Transverse colon (tissue), 4 donors: ENCODE measurements at regions not wholly inside any gene's neighbourhood (a gene's known extent, or its start where the extent isn't known, plus 50 kb on each side); places are given as distances from the start of the nearest gene placed in this dataset.

Experiments used
- DNase-seq: peaks from one replicate; pipeline ENCODE4 v3.0.0-alpha.2; 2019
- H3K27ac ChIP-seq, 4 donors: fragments of 200-600 bp; sonication (generic); 2 replicates each; pipeline ENCODE4 v1.5.1; 2016 to 2018; ENCODE audit warnings: inconsistent platforms in 4 of 4
- H3K27me3 ChIP-seq: fragments of 200-600 bp; sonication (generic); 2 replicates; pipeline ENCODE4 v1.5.1; 2017; ENCODE audit warnings: inconsistent platforms
- H3K36me3 ChIP-seq, 4 donors: fragments of 200-600 bp; sonication (generic); 2 replicates each; pipeline ENCODE4 v1.5.1; 2017 to 2019; ENCODE audit warnings: inconsistent platforms in 4 of 4
- H3K4me1 ChIP-seq, 4 donors: fragments of 200-600 bp; sonication (generic); 2 replicates each; pipeline ENCODE4 v1.5.1; 2017 to 2020; ENCODE audit warnings: inconsistent platforms in 4 of 4
- H3K4me3 ChIP-seq, 4 donors: fragments of 200-600 bp; sonication (generic); 1 replicate in 1 of 4; 2 replicates in 3 of 4; pipeline versions ENCODE4 v1.5.1 to v1.6.1; 2017 to 2019; ENCODE audit warnings: inconsistent platforms in 4 of 4
- H3K9me3 ChIP-seq, 2 donors: fragments of 200-600 bp; sonication (generic); 2 replicates each; pipeline ENCODE4 v1.5.1; 2017 to 2019; ENCODE audit warnings: inconsistent platforms in 2 of 2
- EP300 ChIP-seq: sonication (generic); formaldehyde crosslinking; IDR thresholded peaks from one replicate; pipeline ENCODE4 v1.6.1; 2017; ENCODE audit warnings: antibody characterized with exemption, low read depth
- POLR2A ChIP-seq: fragments of 450-650 bp; IDR thresholded peaks from one replicate; pipeline ENCODE4 v1.6.1; 2016; ENCODE audit warnings: antibody characterized with exemption, mild to moderate bottlenecking, moderate library complexity
- POLR2AphosphoS5 ChIP-seq, 3 donors: sonication (generic); formaldehyde crosslinking; IDR thresholded peaks; one replicate each; pipeline ENCODE4 v1.6.1; 2016; ENCODE audit warnings: antibody characterized with exemption in 3 of 3
- WGBS, 2 donors: methylation state at CpG; one replicate each; pipeline ENCODE4 v1.1.5; 2018; ENCODE audit warnings: low coverage in 1 of 2; 5-methylcytosine and 5-hydroxymethylcytosine counted together
- in situ Hi-C, 4 donors: fragments of 200-750 bp; cut with MboI; loops; one replicate each; pipeline versions ENCODE4 v1.15.0 to v1.15.1; 2017; ENCODE audit warnings: low sequenced_read_pairs in 3 of 4, low pct_ligation_motif_present in 1 of 4, low pct_unique_long_range_greater_than_20kb in 1 of 4
- intact Hi-C: fragments of 100-400 bp; cut with DNase I; formaldehyde crosslinking; loops from one replicate; pipeline ENCODE4 v1.15.1; 2023; ENCODE audit warnings: low total_unique reads
- TF ChIP-seq, protein P1 (sequence below), 5 experiments: fragments of 200-600 bp in 3 of 5; fragments of 450-650 bp in 2 of 5; sonication (generic) in 3 of 5; IDR thresholded peaks; 1 replicate in 2 of 5; 2 replicates in 3 of 5; pipeline ENCODE4 v1.5.1; 2016 to 2017; ENCODE audit warnings: antibody characterized with exemption in 5 of 5, inconsistent platforms in 3 of 5, mild to moderate bottlenecking in 2 of 5, moderate library complexity in 1 of 5

DNA sequence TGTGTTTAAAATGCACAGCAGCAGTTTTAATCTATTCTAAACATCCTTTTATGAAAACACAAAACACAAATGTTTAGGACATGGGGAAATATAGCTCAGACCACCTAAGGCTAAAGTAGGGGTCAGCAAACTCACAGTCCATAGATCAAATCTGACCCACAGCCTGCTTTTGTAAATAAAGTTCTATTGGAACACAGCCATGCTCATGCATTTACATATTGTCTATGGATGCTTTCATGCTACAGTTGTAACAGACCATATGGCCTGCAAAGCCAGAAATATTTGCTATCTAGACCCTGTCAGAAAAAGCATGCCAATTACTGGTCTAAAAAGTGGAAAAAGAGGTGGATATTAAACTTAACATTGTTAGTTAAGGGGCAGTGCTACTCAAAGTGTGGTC lies 1105.4 kb upstream of the KLHL29 start:
- Histone ChIP-seq H3K4me1 (peaks cover 0 to 9% (median 0%) of the 10 kb centered on the region in 4 donors), H3K27ac (no peak overlapping the region), H3K36me3 (no peaks in the 10 kb centered on the region), H3K27me3 (no peaks in the 10 kb centered on the region), H3K4me3 (no peak overlapping the region), H3K9me3 (no peaks in the 10 kb centered on the region)
- no peak for DNase-seq
- in situ Hi-C loops, result no loop called here
- intact Hi-C loops, result no loop called here
- no peak for TF ChIP-seq POLR2A
- no peak for TF ChIP-seq EP300
- TF ChIP-seq, protein P1, sequence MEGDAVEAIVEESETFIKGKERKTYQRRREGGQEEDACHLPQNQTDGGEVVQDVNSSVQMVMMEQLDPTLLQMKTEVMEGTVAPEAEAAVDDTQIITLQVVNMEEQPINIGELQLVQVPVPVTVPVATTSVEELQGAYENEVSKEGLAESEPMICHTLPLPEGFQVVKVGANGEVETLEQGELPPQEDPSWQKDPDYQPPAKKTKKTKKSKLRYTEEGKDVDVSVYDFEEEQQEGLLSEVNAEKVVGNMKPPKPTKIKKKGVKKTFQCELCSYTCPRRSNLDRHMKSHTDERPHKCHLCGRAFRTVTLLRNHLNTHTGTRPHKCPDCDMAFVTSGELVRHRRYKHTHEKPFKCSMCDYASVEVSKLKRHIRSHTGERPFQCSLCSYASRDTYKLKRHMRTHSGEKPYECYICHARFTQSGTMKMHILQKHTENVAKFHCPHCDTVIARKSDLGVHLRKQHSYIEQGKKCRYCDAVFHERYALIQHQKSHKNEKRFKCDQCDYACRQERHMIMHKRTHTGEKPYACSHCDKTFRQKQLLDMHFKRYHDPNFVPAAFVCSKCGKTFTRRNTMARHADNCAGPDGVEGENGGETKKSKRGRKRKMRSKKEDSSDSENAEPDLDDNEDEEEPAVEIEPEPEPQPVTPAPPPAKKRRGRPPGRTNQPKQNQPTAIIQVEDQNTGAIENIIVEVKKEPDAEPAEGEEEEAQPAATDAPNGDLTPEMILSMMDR (IDR thresholded peaks at IDR 0.05), result no peak
- no peak for TF ChIP-seq POLR2AphosphoS5 (IDR thresholded peaks at IDR 0.05)

DNA sequence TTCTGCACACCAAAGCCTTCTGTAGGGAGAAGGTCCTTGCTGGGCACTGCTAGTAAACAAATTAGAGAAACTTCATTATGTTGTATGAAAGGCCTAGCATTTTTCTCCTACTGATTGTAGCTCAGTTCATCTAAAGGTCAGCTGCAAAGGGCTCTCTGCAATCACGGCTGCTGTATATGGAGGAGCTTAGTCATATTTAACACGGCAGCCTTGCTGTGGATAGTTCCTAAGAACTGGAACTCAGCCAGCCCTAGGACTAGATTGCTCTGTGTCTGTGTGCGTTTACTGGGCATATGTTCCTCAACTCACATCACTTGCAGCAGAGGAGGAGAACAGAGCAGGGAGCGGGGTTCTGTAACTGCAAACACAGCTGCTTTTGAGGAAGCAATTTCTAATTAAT lies 1103.9 kb upstream of the KLHL29 start:
- H3K9me3 ChIP-seq, result no peaks in the 10 kb centered on the region
- 30 to 35% methylated on average over 2 to 4 of the region's 4 CpGs for WGBS, 2 donors
- H3K27ac ChIP-seq, result no peak overlapping the region
- DNase-seq, result no peak
- peaks cover 0 to 9% (median 0%) of the 10 kb centered on the region in 4 donors for H3K4me1 ChIP-seq
- H3K36me3 ChIP-seq, result no peaks in the 10 kb centered on the region
- no peak overlapping the region for H3K4me3 ChIP-seq
- intact Hi-C loops, result no loop called here
- TF ChIP-seq POLR2AphosphoS5 (IDR thresholded peaks at IDR 0.05), result no peak
- no peak for TF ChIP-seq POLR2A
- TF ChIP-seq EP300, result no peak
- TF ChIP-seq, protein P1 (IDR thresholded peaks at IDR 0.05), result no peak
- in situ Hi-C loops, result no loop called here
- no peaks in the 10 kb centered on the region for H3K27me3 ChIP-seq

DNA sequence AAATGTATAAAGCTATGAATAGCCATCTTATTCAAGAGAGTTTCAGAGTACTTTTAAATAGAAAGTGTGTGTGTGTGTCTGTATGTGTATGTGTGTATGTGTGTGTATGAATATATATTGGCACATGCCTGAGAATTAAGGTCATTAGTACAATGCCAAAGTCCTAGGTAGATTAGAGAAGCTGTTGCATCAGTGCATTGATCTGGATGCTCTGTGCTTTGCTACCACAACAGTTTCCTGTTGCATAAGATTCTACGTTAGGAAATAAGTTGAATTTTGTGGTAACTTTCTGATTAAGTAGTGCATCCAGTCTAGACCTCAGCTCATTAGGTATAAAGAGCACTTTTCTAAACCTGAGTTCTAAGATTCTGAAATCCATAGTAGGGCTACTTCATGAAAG lies 1102.8 kb upstream of the KLHL29 start:
- TF ChIP-seq POLR2AphosphoS5 (IDR thresholded peaks at IDR 0.05) (no peak), EP300 (no peak), POLR2A (no peak)
- TF ChIP-seq, protein P1 (IDR thresholded peaks at IDR 0.05), result no peak
- Histone ChIP-seq H3K36me3 (no peaks in the 10 kb centered on the region), H3K27me3 (no peaks in the 10 kb centered on the region), H3K27ac (no peak overlapping the region), H3K4me1 (peaks cover 0 to 9% (median 0%) of the 10 kb centered on the region in 4 donors), H3K4me3 (no peak overlapping the region), H3K9me3 (no peaks in the 10 kb centered on the region)
- in situ Hi-C loops, result no loop called here
- DNase-seq, result no peak
- WGBS, 2 donors, result 63 to 70% methylated on average over 1 of the region's 1 CpG
- intact Hi-C loops, result no loop called here

DNA sequence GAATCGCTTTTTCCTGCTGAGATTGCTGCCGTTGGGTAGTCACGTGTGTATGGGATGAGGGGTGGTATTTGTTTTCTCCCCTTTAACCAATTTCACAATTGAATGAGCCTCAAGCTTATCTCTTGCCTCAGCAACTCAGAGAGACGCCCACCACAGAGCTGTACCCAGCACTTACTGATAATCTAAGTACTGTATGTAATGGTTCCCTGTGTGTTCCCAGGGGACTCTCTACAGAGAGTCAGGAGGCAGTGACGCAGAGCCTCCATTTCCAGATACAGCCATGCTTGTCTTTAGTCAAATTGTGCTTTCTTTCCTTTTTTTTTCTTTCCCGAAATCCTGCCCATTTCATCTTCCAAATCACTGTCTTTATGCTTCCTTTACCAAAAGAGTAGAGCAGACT lies 1102.1 kb upstream of the KLHL29 start:
- Histone ChIP-seq H3K27me3 (no peaks in the 10 kb centered on the region), H3K4me3 (no peak overlapping the region), H3K9me3 (no peaks in the 10 kb centered on the region), H3K4me1 (peaks cover 0 to 9% (median 0%) of the 10 kb centered on the region in 4 donors), H3K27ac (no peak overlapping the region), H3K36me3 (no peaks in the 10 kb centered on the region)
- intact Hi-C loops (no loop called here), in situ Hi-C loops (no loop called here)
- TF ChIP-seq POLR2AphosphoS5 (IDR thresholded peaks at IDR 0.05) (no peak), POLR2A (no peak), EP300 (no peak)
- TF ChIP-seq, protein P1 (IDR thresholded peaks at IDR 0.05), result no peak
- 63 to 75% methylated on average over 6 of the region's 6 CpGs for WGBS, 2 donors
- no peak for DNase-seq
